ENCODE measurements at regions not wholly inside any gene's neighbourhood (a gene's known extent, or its start where the extent isn't known, plus 50 kb on each side); places are given as distances from the start of the nearest gene placed in this dataset.
"Not testable (repeated sequence)": the region's sequence is repeated elsewhere in the genome, so short reads cannot be mapped to it uniquely, and the experiment has no call there.

GRCh38 chr2:22110244-22110651, 986.5 kb downstream of the TDRD15 start:
- no peak for DNase-seq (ENCODE audit: low spot score)

DNA sequence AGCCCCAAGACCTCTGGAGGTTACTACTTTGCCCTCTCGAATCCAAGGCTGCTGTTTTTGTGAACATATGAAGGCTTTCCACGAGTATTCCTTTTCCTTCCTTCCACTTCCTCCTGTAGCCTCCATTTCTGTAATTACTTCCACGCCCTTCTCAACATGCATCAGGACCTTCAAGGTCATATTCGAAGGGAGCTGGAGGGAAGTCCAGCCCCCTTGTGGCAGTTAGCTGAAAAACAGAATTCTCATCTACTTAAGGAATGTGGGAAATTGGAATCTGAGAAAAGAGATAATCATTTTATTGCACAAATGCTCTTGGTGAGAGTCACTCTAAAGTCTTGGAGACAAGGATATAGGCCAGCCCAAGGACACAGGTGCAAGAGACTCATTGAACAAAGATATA, 1000.2 kb downstream of the TDRD15 start:
- no peak for DNase-seq (ENCODE audit: low spot score)

GRCh38 chr2:22126106-22126505, 1002.3 kb downstream of the TDRD15 start:
- no peak for DNase-seq (ENCODE audit: low spot score)

DNA sequence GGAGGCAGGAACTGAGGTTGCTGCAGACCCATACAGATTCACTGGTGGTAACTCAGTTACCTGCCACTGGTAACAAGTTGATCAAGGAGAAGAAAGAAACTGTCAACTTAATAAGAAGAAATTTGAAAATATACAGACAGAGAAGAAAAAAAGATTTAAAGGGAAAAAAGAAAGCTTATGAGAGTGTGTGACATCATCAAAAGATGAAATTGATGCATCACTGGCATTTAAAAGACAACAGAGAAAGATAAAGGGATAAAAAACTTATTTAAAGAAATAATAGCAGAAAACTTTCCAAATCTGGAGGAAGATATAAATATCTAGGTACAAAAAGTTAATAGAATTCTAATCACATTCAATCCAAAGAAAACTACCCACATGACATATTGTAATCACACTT, 1003.2 kb downstream of the TDRD15 start:
- no peak for DNase-seq (ENCODE audit: low spot score)

DNA sequence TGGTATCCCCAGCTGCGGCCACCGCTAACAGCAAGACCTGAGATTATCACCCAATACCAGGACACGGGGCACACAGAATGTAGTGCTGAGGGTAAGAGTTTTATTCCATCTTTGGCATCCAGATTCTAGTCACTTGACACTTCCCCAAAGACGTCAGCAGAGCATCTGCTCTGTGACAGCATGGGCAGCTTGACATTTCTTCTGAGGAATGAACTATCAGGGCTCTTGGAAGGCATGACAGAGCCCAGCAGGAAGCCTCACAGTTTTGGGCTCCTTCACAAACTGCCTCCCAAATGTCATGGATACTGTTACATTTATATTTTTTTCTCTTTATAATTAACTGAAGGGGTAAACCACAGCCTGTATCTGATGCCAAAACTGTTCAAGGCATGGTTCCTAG, 1010.7 kb downstream of the TDRD15 start:
- no peak for DNase-seq (ENCODE audit: low spot score)

DNA sequence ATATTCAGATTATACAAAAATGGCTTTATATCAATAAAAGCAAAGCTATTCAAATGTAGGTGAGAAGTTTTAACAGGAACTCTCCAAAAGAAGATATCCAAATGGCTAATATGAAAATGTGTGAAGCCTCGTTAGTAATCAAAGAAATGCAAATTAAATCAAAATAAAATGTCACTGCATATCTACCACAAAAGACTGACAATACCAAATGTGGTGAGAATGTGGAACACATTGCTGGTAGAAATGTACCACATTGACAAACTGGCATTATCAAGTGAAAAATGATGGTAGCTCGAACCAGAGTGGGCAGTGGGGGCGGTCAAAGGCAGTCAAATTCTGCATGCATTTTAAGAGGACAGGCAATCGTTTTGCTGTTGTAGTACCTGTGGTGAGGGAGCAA, 1012.7 kb downstream of the TDRD15 start:
- no peak for DNase-seq (ENCODE audit: low spot score)

DNA sequence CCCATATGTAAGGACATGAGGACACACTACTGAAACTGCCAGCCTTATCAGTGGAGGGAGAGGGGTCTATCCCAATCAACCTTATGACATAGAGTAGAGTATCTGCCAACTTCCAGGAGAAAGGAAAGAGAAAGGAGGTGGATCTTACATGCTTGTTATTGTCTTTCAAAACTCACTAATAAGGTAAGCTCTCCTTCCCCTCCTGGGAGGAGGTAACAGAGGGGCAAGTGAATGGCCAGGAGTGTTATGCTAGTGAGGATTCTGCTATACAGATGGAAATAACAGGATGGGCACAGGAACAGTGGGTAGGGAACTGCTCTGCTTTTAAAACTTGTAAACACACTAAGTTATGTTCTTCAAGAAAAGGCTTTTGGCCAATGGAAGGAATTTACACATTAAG, 1020.1 kb downstream of the TDRD15 start:
- DNase-seq (ENCODE audit: low spot score), result no peak

- DNase-seq (ENCODE audit: low spot score), result no peak
Observed at GRCh38 chr2:22153931-22154613, 1030.3 kb downstream of the TDRD15 start.

- not testable (repeated sequence) for DNase-seq (ENCODE audit: low spot score)
Observed at GRCh38 chr2:22156661-22157060, 1032.9 kb downstream of the TDRD15 start.

DNA sequence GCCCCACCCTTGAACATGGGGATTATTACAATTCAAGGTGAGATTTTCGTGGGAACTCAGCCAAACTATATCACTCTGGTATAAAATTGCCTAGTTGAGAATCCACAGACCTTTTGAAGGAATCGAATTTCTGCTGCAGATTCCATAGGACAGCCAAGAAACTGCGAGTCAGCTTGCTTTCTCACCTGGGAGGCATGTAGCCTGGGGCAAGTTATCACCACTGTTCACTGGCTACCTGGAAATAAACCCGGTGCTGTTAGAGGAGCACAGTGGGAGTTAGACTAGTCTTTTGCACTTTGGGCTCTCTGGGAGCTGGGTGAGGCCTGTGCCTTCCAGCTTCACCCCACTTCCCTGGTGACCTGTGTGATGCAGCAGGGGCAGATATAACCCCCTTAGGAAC, 1043.5 kb downstream of the TDRD15 start:
- no peak for DNase-seq (ENCODE audit: low spot score)

DNA sequence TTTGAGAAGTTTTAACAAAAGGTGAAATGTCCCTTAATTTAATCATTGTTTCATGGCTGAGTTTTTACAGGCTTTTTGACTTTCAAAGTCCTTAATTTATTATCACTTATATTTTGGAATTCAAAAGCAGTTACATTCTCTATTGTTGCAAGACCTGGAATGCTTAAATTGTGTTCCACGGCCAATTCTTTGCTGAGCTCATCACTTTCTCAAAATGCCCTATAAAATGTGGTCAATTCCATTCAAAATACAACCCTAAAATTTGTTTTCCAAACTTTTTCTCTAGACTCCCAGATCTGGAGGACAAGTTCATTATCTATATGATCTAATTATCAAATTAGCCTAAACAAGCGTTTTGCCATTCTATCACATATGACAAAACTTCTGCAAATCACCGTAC, 1051.2 kb downstream of the TDRD15 start:
- DNase-seq (ENCODE audit: low spot score), result no peak

GRCh38 chr2:22185251-22185650, 1061.5 kb downstream of the TDRD15 start:
- DNase-seq (ENCODE audit: low spot score), result no peak

DNA sequence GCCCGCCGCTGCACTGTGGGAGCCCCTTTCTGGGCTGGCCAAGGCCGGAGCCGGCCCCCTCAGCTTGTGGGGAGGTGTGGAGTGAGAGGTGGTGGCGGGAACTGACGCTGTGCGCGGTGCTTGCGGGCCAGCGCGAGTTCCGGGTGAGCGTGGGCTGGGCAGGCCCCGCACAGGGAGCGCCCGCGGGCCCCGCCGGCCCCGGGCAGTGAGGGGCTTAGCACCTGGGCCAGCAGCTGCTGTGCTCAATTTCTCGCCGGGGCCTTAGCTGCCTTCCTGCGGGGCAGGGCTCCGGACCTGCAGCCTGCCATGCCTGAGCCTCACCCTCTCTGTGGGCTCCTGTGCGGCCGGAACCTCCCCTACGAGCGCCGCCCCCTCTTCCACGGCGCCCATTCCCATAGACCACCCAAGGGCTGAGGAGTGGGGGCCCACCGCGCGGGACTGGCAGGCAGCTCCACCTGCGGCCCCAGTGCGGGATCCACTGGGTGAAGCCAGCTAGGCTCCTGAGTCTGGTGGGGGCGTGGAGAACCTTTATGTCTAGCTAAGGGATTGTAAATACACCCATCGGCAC, 1062.6 kb downstream of the TDRD15 start:
- not testable (repeated sequence) for DNase-seq (ENCODE audit: low spot score)

GRCh38 chr2:22189893-22190480, 1066.2 kb downstream of the TDRD15 start:
- DNase-seq (ENCODE audit: low spot score), result no peak

GRCh38 chr2:22194218-22194617, 1070.5 kb downstream of the TDRD15 start:
- DNase-seq (ENCODE audit: low spot score), result no peak

DNA sequence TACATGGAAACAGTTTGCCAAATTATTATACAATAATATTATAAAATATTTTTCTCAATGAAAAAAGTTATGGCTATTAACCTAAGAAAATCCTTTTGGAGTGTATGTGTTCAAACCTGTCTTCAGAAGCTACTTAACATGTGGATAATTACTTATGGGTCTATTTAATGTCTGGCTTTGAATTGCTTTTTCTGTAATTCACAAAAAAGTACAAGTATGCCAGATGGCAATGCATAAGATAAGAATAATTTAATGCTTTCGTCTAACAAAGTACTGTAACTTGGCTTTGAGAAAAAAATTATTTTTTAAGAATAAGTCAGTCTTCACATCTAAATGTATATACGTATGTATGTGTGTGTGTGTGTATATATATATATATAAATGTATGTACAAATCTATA, 1073.0 kb downstream of the TDRD15 start:
- no peak for DNase-seq (ENCODE audit: low spot score)

DNA sequence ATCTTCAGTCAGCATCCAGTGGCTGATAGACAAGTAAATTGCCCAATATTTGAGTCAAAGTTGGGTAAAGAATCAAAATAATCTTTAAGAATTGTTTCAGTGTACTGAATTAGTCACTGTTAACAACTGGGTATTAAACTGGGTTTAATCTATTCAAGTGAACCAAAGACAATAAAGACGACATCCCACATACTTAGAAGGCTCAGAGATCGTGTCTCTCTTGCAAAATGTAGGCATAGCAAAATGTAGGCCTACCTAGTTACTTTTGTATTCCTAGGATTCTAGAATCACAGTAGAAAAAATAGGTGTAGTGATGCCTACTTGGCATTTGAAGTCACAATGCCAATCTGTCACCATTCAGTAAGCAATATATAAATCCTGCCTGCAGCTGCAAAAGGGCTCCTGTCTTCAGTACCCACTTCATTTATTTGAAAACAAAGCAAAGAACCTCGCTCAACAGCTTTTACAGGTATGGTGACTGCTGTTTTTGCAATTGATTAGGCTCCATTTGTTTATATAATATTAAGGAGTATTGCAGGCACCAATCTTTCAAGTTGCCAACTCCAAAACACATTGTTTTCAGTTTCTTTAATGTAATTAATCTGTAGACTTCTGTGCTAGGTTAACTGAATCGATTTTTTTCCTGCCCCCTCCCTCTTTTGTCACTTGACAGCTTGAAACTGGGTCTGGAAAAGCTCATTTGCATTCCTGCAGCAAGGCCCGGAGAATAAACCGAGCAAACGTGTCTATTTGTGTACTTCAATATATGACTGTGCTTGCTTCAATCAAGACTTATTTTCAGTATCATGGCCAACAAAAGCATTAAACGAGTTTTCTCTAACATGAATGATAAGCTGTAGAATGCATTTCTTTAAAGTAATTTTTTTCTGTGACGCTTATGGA, 1074.9 kb downstream of the TDRD15 start:
- DNase-seq (ENCODE audit: low spot score), result no peak

- DNase-seq (ENCODE audit: low spot score), result no peak
Observed at GRCh38 chr2:22199994-22200393, 1076.2 kb downstream of the TDRD15 start.

DNA sequence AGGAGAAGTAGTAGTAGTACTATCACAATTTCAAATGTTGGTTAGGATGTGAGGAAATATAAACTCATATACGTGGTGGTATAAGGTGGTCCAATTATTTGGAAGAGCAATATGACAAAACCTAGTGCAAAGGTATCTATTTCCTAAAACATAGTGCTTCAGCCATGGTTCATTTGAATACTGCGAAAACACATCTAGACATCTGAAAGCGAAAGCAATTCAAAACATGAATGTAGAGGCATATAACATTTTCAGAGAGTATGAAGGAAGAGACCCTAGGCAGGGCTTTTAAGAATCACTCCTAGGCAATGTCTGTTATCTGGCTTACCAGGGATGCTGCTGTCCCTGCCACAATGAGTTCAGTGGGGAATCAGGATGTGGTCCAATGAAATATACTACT, 1085.8 kb downstream of the TDRD15 start:
- DNase-seq (ENCODE audit: low spot score), result no peak

DNA sequence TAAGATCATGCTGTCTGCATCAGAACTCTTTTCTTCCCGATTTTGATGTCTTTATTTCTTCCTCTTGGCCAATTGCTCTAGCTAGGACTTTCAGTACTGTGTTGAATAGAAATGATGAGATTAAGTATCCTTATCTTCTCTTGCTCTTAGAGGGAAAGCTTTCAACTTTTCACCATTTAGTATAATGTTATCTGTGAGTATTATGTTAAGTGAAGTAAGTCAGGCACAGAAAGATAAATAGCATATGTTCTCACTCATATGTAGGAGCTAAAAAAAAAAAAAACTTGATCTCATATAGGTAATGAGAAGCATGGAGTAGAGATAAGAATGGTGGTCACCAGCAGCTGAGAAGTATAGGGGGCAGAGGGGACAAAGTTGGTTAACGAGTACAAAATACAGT, 1089.5 kb downstream of the TDRD15 start:
- DNase-seq (ENCODE audit: low spot score), result no peak

DNA sequence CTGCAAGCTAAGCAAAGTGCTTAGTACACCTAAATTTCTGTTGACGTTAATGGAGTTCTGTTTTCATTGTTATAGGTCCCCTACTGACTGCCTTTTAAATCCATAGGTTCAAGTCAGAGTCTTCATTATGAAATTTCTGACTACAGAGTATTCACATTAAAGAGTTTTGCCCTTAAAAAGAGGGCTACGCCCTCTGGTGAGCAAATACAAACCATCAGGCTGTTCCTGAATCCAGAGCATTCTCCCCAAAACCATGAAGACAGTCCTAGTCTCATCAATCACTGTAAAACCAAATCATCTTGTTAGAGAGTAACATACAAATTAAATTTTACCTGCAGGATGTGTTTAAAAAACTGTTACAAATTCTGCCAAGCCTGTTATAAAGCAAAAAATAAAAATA, 1091.7 kb downstream of the TDRD15 start:
- no peak for DNase-seq (ENCODE audit: low spot score)

DNA sequence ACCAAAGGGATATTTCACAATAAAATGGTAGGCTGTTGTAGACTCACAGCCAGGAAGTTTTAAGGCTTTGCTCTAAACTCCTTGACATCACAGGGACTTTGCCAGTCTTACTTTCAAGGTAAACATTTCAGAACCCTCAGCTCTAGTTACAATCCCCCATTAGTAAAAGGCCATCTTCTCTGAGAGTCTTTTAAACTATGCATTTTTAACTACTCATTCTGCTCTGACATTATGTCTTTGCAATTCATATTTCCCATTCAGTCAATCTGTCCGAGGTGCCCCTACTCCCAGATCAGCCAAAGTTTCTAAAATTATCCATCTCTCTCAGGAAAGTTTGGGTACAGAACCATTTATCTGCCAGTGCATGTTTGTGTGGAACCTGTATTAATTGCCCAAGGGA, 1094.1 kb downstream of the TDRD15 start:
- no peak for DNase-seq (ENCODE audit: low spot score)

DNA sequence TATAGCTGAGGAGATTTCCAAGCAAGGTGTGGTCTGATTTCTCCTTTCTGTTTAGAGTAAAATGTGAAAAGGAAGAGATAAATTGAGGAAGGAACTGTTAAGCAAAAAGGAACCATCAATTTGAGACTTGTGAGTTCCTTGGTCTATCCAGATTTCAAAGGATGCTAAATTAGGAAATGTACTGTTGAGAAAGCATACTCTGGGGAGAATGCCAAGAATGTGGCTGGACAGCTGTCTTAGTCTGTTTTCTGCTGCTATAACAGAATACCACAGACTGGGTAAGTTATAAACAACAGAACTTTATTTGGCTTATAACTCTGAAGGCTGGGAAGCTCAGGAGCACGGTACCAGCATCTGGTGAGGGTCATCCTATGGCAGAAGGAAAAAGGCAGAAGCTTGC, 1097.2 kb downstream of the TDRD15 start:
- DNase-seq (ENCODE audit: low spot score), result no peak

All from germinal center (tissue), 1 donor.